ENCODE measurements at regions not wholly inside any gene's neighbourhood (a gene's known extent, or its start where the extent isn't known, plus 50 kb on each side); places are given as distances from the start of the nearest gene placed in this dataset.

DNA sequence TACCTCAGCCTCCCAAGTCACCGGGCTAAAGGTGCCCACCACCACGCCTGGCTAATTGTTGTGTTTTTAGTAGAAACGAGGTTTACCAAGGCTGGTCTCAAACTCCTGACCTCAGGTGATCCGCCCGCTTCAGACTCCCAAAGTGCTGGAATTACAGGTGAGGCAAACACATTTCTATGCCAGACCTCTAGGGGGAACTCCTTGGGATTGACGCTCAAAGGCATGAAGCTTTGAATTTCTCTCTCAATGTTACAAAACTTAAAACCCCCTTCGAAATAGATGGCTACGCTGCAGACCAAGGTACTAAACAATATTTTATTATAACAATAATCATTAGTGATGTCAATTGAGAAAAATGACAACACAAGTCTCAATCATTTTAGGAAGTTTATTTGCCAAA lies 330.0 kb downstream of the SETD4 start:
- no peak for TF ChIP-seq GATA2 (IDR thresholded peaks at IDR 0.05; ENCODE audit: low read depth, low read length)
- no peak for TF ChIP-seq GATA3 (IDR thresholded peaks at IDR 0.05; ENCODE audit: low read depth, low read length)

Data from SH-SY5Y (cell line).